HCT116 (cell line): ENCODE measurements at regions not wholly inside any gene's neighbourhood (a gene's known extent, or its start where the extent isn't known, plus 50 kb on each side); places are given as distances from the start of the nearest gene placed in this dataset.

Source experiments
- ATAC-seq: fragments of 200-7000 bp; cut with Tn5 transposase; 2 replicates; pipeline ENCODE4 v1.9.1; 2020; ENCODE audit warnings: mild to moderate bottlenecking, moderate library complexity
- BruUV-seq: library from RNA; stranded (reverse); fragments of 400-500 nt; replicated peaks from 2 replicates; lab custom pipeline; 2021; lab: Mats Ljungman, UMichigan
- CTCF ChIA-PET: fragments of 300-600 bp; sonication (Branson Sonifier 250); formaldehyde crosslinking; loops from one replicate; lab custom pipeline; 2021; ENCODE audit warnings: antibody characterized with exemption; lab: Charles Lee
- POLR2A ChIA-PET: fragments of 300-600, 350-600 bp; sonication (Branson Sonifier 250); formaldehyde crosslinking; loops from one replicate; lab custom pipeline; 2021; ENCODE audit warnings: antibody characterized with exemption; lab: Charles Lee
- RAD21 ChIA-PET, 2 experiments: fragments of 300-600 bp; sonication (Branson Sonifier 250); formaldehyde crosslinking; loops; one replicate each; lab custom pipeline; 2023; ENCODE audit warnings: low total read pairs in 2 of 2; ENCODE audit not compliant: uncharacterized antibody in 2 of 2, unreplicated experiment in 2 of 2, low non-redundant PET in 1 of 2; lab: Charles Lee
- DNase-seq: peaks from one replicate; pipeline ENCODE4 v3.0.0-alpha.2; 2010; ENCODE audit warnings: low read depth, low spot score
- H2AFZ ChIP-seq: fragments of 200-600 bp; shearing (Covaris generic), sonication (generic); 2 replicates; pipeline ENCODE4 v1.6.1; 2017; ENCODE audit warnings: low read depth, mixed run types, mixed read lengths, antibody characterized with exemption, low read length; ENCODE audit not compliant: poor library complexity, severe bottlenecking
- H3K27ac ChIP-seq: 2 replicates; pipeline ENCODE4 v1.5.1; 2012; ENCODE audit warnings: low read depth, low read length
- H3K27me3 ChIP-seq: fragments of 200-600 bp; sonication (generic); 2 replicates; pipeline ENCODE4 v1.6.1; 2016; ENCODE audit warnings: mixed run types, low read length, mixed read lengths; ENCODE audit not compliant: insufficient read depth
- H3K36me3 ChIP-seq, 2 experiments: fragments of 200-500 bp in 1 of 2; fragments of 200-600 bp in 1 of 2; sonication (Bioruptor generic) in 1 of 2; sonication (generic) in 1 of 2; 2 replicates each; pipeline versions ENCODE4 v1.5.1 to v1.6.1; 2014 to 2016; ENCODE audit warnings: low read length in 2 of 2, inconsistent platforms in 1 of 2, mixed read lengths in 1 of 2, mixed run types in 1 of 2; ENCODE audit not compliant: insufficient read depth in 2 of 2, control insufficient read depth in 1 of 2
- H3K4me1 ChIP-seq, 2 experiments: fragments of 200-600 bp in 1 of 2; sonication (generic) in 1 of 2; 2 replicates each; pipeline versions ENCODE4 v1.5.1 to v1.6.1; 2012 to 2017; ENCODE audit warnings: low read length in 2 of 2, inconsistent platforms in 1 of 2, mild to moderate bottlenecking in 1 of 2, mixed read lengths in 1 of 2, mixed run types in 1 of 2, moderate library complexity in 1 of 2; ENCODE audit not compliant: insufficient read depth in 2 of 2, control insufficient read depth in 1 of 2
- H3K4me2 ChIP-seq: fragments of 200-600 bp; sonication (generic); 2 replicates; pipeline ENCODE4 v1.6.1; 2017; ENCODE audit warnings: mixed run types, low read length, mixed read lengths
- H3K4me3 ChIP-seq, 2 experiments: fragments of 200-600 bp in 1 of 2; sonication (generic) in 1 of 2; replicated peaks in 1 of 2; 2 replicates each; pipeline ENCODE4 v1.5.1; 2011 to 2016; ENCODE audit warnings: low read length in 2 of 2, control low read depth in 1 of 2, low read depth in 1 of 2, mild to moderate bottlenecking in 1 of 2, mixed read lengths in 1 of 2, mixed run types in 1 of 2
- H3K79me2 ChIP-seq: fragments of 200-600 bp; sonication (generic); 2 replicates; pipeline ENCODE4 v1.6.1; 2017; ENCODE audit warnings: mild to moderate bottlenecking, mixed run types, low read length, moderate library complexity, mixed read lengths; ENCODE audit not compliant: insufficient read depth
- H3K9ac ChIP-seq: fragments of 200-600 bp; sonication (generic); 2 replicates; pipeline ENCODE4 v1.6.1; 2016; ENCODE audit warnings: low read length, mixed read lengths
- H3K9me2 ChIP-seq: fragments of 200-600 bp; sonication (generic), shearing (Covaris generic); 2 replicates; pipeline ENCODE4 v1.6.1; 2017; ENCODE audit warnings: mixed run types, mild to moderate bottlenecking, moderate library complexity; ENCODE audit not compliant: insufficient read depth
- H3K9me3 ChIP-seq, 2 experiments: fragments of 200-500 bp in 1 of 2; fragments of 200-600 bp in 1 of 2; sonication (Bioruptor generic) in 1 of 2; sonication (generic) in 1 of 2; 2 replicates each; pipeline ENCODE4 v1.6.1; 2014 to 2017; ENCODE audit warnings: low read length in 2 of 2, mixed read lengths in 2 of 2, inconsistent platforms in 1 of 2, low read depth in 1 of 2, mild to moderate bottlenecking in 1 of 2, mixed run types in 1 of 2, moderate library complexity in 1 of 2; ENCODE audit not compliant: control insufficient read depth in 1 of 2, insufficient read depth in 1 of 2
- H4K20me1 ChIP-seq: fragments of 200-600 bp; sonication (generic), shearing (Covaris generic); 2 replicates; pipeline ENCODE4 v1.6.1; 2017; ENCODE audit warnings: mixed run types, mild to moderate bottlenecking, moderate library complexity; ENCODE audit not compliant: insufficient read depth
- CBX3 ChIP-seq: IDR thresholded peaks from 2 replicates; pipeline ENCODE4 v1.6.1; 2012; ENCODE audit warnings: low read depth
- EZH2phosphoT487 ChIP-seq: fragments of 200-600 bp; IDR thresholded peaks from 2 replicates; pipeline ENCODE4 v1.6.1; 2018; ENCODE audit warnings: antibody characterized with exemption, borderline replicate concordance
- FOSL1 ChIP-seq: IDR thresholded peaks from 2 replicates; pipeline ENCODE4 v1.6.1; 2012; ENCODE audit warnings: low read depth
- JUND ChIP-seq: IDR thresholded peaks from 2 replicates; pipeline ENCODE4 v1.6.1; 2012
- POLR2A ChIP-seq: IDR thresholded peaks from 2 replicates; pipeline ENCODE4 v1.7.0; 2011; ENCODE audit warnings: borderline replicate concordance; ENCODE audit not compliant: insufficient read depth, insufficient read length; ENCODE audit errors: extremely low read depth
- RAD21 ChIP-seq: IDR thresholded peaks from 2 replicates; pipeline ENCODE4 v1.6.1; 2012; ENCODE audit warnings: low read depth, mild to moderate bottlenecking
- SRF ChIP-seq: IDR thresholded peaks from 2 replicates; pipeline ENCODE4 v1.6.1; 2012; ENCODE audit warnings: low read depth
- YY1 ChIP-seq: IDR thresholded peaks from 2 replicates; pipeline ENCODE4 v1.6.1; 2011; ENCODE audit warnings: low read length, low read depth, moderate library complexity, mild to moderate bottlenecking; ENCODE audit not compliant: insufficient replicate concordance; ENCODE audit errors: extremely low read depth
- ZFX ChIP-seq: fragments of 450-650 bp; IDR thresholded peaks from 2 replicates; pipeline ENCODE4 v1.6.1; 2017
- intact Hi-C: fragments of 100-400 bp; cut with micrococcal nuclease; formaldehyde crosslinking; loops from 2 replicates; pipeline ENCODE4 v1.10.0; 2022
- TF ChIP-seq, protein P1 (sequence below): IDR thresholded peaks from 2 replicates; pipeline ENCODE4 v1.6.1; 2012; ENCODE audit warnings: low read depth

GRCh38 chr13:111022886-111023285, 92.2 kb upstream of the ARHGEF7 start:
- no peaks in the 10 kb centered on the region for H4K20me1 ChIP-seq
- ChIA-PET RAD21 (no interaction called here), POLR2A (no interaction called here), CTCF (no interaction called here)
- intact Hi-C loops: no loop called here
- H3K4me1 ChIP-seq: peaks cover 0 to 6% of the 10 kb centered on the region in 2 experiments; a peak in 1 of 4 replicates
- H3K4me2 ChIP-seq: no peak overlapping the region
- H3K79me2 ChIP-seq: no peaks in the 10 kb centered on the region
- DNase-seq (no peak), ATAC-seq (no peak)
- no peaks in the 10 kb centered on the region for H3K36me3 ChIP-seq
- no peaks in the 10 kb centered on the region for H3K27me3 ChIP-seq
- H3K4me3 ChIP-seq: no peak overlapping the region
- H2AFZ ChIP-seq: no peak overlapping the region
- no peak overlapping the region for H3K27ac ChIP-seq
- no peak overlapping the region for H3K9ac ChIP-seq
- H3K9me3 ChIP-seq: peaks cover 4 to 12% of the 10 kb centered on the region in 2 experiments; a peak in 1 of 4 replicates
- no peaks in the 10 kb centered on the region for H3K9me2 ChIP-seq
- TF ChIP-seq SRF (no peak), JUND (no peak), YY1 (no peak), CBX3 (no peak), EZH2phosphoT487 (no peak), ZFX (no peak), RAD21 (no peak), FOSL1 (no peak), POLR2A (no peak)
- TF ChIP-seq, protein P1, sequence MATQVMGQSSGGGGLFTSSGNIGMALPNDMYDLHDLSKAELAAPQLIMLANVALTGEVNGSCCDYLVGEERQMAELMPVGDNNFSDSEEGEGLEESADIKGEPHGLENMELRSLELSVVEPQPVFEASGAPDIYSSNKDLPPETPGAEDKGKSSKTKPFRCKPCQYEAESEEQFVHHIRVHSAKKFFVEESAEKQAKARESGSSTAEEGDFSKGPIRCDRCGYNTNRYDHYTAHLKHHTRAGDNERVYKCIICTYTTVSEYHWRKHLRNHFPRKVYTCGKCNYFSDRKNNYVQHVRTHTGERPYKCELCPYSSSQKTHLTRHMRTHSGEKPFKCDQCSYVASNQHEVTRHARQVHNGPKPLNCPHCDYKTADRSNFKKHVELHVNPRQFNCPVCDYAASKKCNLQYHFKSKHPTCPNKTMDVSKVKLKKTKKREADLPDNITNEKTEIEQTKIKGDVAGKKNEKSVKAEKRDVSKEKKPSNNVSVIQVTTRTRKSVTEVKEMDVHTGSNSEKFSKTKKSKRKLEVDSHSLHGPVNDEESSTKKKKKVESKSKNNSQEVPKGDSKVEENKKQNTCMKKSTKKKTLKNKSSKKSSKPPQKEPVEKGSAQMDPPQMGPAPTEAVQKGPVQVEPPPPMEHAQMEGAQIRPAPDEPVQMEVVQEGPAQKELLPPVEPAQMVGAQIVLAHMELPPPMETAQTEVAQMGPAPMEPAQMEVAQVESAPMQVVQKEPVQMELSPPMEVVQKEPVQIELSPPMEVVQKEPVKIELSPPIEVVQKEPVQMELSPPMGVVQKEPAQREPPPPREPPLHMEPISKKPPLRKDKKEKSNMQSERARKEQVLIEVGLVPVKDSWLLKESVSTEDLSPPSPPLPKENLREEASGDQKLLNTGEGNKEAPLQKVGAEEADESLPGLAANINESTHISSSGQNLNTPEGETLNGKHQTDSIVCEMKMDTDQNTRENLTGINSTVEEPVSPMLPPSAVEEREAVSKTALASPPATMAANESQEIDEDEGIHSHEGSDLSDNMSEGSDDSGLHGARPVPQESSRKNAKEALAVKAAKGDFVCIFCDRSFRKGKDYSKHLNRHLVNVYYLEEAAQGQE: no peak
- TF ChIP-seq, all 23 proteins: peak for 0
- BruUV-seq: no TSS peak
